Keratinocyte (primary cell): ENCODE measurements at regions not wholly inside any gene's neighbourhood (a gene's known extent, or its start where the extent isn't known, plus 50 kb on each side); places are given as distances from the start of the nearest gene placed in this dataset.

ENCODE experiments used
- DNase-seq: peaks from one replicate; pipeline ENCODE4 v3.0.0-alpha.2; 2011; ENCODE audit warnings: low read depth, missing footprints, low spot score
- FAIRE-seq: peaks from 2 replicates; lab custom pipeline; 2011; peaks lifted over from hg19 to GRCh38; lab: Jason Lieb, UNC
- H2AFZ ChIP-seq: 2 replicates; pipeline ENCODE4 v1.6.0; 2012; ENCODE audit warnings: low read length, control low read depth, inconsistent platforms; ENCODE audit not compliant: control insufficient read depth
- H3K27ac ChIP-seq: 2 replicates; pipeline ENCODE4 v1.5.1; 2011; ENCODE audit warnings: low read length; ENCODE audit not compliant: control insufficient read depth, insufficient read depth
- H3K27me3 ChIP-seq: 3 replicates; pipeline ENCODE4 v1.6.0; 2011; ENCODE audit warnings: low read length; ENCODE audit not compliant: control insufficient read depth, insufficient read depth; ENCODE audit errors: extremely low read depth
- H3K36me3 ChIP-seq, 2 experiments: 2 replicates in 1 of 2; 3 replicates in 1 of 2; pipeline ENCODE4 v1.5.1; 2011; ENCODE audit warnings: low read length in 2 of 2, mild to moderate bottlenecking in 1 of 2; ENCODE audit not compliant: control insufficient read depth in 2 of 2, insufficient read depth in 2 of 2; ENCODE audit errors: extremely low read depth in 1 of 2
- H3K4me1 ChIP-seq: 3 replicates; pipeline ENCODE4 v1.5.1; 2011; ENCODE audit warnings: low read length; ENCODE audit not compliant: control insufficient read depth, insufficient read depth; ENCODE audit errors: extremely low read depth
- H3K4me2 ChIP-seq: 3 replicates; pipeline ENCODE4 v1.6.0; 2011; ENCODE audit warnings: low read depth, low read length; ENCODE audit not compliant: control insufficient read depth, insufficient read depth; ENCODE audit errors: extremely low read depth
- H3K4me3 ChIP-seq, 3 experiments: fragments of 200-600 bp in 1 of 3; sonication (generic) in 1 of 3; 2 replicates in 2 of 3; 3 replicates in 1 of 3; pipeline ENCODE4 v1.5.1; 2011 to 2016; ENCODE audit warnings: low read length in 3 of 3, mild to moderate bottlenecking in 3 of 3, control low read depth in 2 of 3, inconsistent platforms in 1 of 3, low read depth in 1 of 3, mixed read lengths in 1 of 3, mixed run types in 1 of 3, moderate library complexity in 1 of 3; ENCODE audit not compliant: control insufficient read depth in 2 of 3, insufficient read depth in 2 of 3; ENCODE audit errors: extremely low read depth in 1 of 3
- H3K79me2 ChIP-seq: 2 replicates; pipeline ENCODE4 v1.6.0; 2012; ENCODE audit warnings: low read length; ENCODE audit not compliant: control insufficient read depth, insufficient read depth
- H3K9ac ChIP-seq: 3 replicates; pipeline ENCODE4 v1.6.0; 2011; ENCODE audit warnings: low read length; ENCODE audit not compliant: control insufficient read depth, insufficient read depth; ENCODE audit errors: extremely low read depth
- H3K9me1 ChIP-seq: 3 replicates; pipeline ENCODE4 v1.6.0; 2011; ENCODE audit warnings: low read length; ENCODE audit not compliant: control insufficient read depth, insufficient read depth; ENCODE audit errors: extremely low read depth
- H3K9me3 ChIP-seq: 2 replicates; pipeline ENCODE4 v1.5.1; 2012; ENCODE audit warnings: low read depth, low read length; ENCODE audit not compliant: control insufficient read depth
- H4K20me1 ChIP-seq: 3 replicates; pipeline ENCODE4 v1.6.0; 2011; ENCODE audit warnings: low read length; ENCODE audit not compliant: control insufficient read depth, insufficient read depth; ENCODE audit errors: extremely low read depth
- EZH2 ChIP-seq: IDR thresholded peaks from one replicate; pipeline ENCODE4 v1.6.1; 2012; ENCODE audit warnings: inconsistent platforms, mild to moderate bottlenecking, low read length, moderate library complexity
- dilution Hi-C: fragments of 300-500 bp; cut with MboI; formaldehyde crosslinking; loops from one replicate; pipeline ENCODE4 v1.7.0; 2020; ENCODE audit warnings: low sequenced_read_pairs; ENCODE audit not compliant: extremely low pct_ligation_motif_present
- TF ChIP-seq, protein P1 (sequence below), 3 experiments: IDR thresholded peaks in 1 of 3; conservative IDR thresholded peaks in 1 of 3; optimal IDR thresholded peaks in 1 of 3; 2 replicates in 2 of 3; 3 replicates in 1 of 3; pipeline versions ENCODE3 to v1.5.1; 2011; ENCODE audit warnings: low read length in 3 of 3, mild to moderate bottlenecking in 3 of 3, moderate library complexity in 2 of 3, control low read depth in 1 of 3, inconsistent platforms in 1 of 3; ENCODE audit not compliant: insufficient read depth in 2 of 3; ENCODE audit errors: extremely low read depth in 1 of 3

DNA sequence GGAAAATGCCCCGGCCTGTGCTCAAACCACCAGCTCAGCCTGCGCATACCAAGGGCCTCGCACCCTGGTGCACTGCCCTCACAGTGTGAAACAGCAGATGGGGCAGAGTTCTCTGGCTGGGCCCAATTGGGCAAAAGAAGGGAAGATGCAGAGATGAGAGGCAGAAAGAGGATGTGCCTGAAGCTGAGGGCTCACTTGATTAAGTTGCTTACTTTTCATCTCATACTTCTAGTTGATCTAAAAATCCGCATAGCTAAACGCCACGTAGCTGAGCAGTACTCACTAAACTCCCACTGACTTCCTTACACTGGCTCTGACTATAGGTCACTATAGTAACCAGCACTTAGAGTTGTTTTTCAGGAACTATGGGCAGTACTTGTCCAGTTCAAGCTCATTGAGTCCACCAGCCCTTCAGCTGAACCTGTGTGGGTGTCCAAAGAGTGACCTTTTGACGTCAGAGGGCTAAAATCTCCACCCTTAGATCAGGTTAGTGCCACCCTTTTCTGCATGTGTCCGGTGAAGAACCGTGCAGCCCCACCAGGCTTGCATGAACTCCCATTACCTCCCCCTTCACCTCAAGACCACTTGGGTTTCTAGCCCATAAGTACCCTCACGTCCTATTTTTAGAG, 215.2 kb downstream of the AUH start:
- H3K9me3 ChIP-seq = no peaks in the 10 kb centered on the region
- H2AFZ ChIP-seq = no peak overlapping the region
- peaks cover 4% of the 10 kb centered on the region for H3K4me1 ChIP-seq
- dilution Hi-C loops = no loop called here
- TF ChIP-seq, protein P1, sequence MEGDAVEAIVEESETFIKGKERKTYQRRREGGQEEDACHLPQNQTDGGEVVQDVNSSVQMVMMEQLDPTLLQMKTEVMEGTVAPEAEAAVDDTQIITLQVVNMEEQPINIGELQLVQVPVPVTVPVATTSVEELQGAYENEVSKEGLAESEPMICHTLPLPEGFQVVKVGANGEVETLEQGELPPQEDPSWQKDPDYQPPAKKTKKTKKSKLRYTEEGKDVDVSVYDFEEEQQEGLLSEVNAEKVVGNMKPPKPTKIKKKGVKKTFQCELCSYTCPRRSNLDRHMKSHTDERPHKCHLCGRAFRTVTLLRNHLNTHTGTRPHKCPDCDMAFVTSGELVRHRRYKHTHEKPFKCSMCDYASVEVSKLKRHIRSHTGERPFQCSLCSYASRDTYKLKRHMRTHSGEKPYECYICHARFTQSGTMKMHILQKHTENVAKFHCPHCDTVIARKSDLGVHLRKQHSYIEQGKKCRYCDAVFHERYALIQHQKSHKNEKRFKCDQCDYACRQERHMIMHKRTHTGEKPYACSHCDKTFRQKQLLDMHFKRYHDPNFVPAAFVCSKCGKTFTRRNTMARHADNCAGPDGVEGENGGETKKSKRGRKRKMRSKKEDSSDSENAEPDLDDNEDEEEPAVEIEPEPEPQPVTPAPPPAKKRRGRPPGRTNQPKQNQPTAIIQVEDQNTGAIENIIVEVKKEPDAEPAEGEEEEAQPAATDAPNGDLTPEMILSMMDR (optimal IDR thresholded peaks at IDR 0.05 in 1 of 3, IDR thresholded peaks at IDR 0.05 in 1 of 3, conservative IDR thresholded peaks at IDR 0.05 in 1 of 3; ENCODE audit: extremely low read depth in 1 of 3, insufficient read depth in 2 of 3, low read length in 3 of 3) = no peak
- TF ChIP-seq EZH2 = no peak
- no peaks in the 10 kb centered on the region for H3K27me3 ChIP-seq
- H3K9me1 ChIP-seq = no peaks in the 10 kb centered on the region
- no peak overlapping the region for H3K9ac ChIP-seq
- FAIRE-seq = no peak
- H3K27ac ChIP-seq = no peak overlapping the region
- no peaks in the 10 kb centered on the region for H4K20me1 ChIP-seq
- no peaks in the 10 kb centered on the region for H3K79me2 ChIP-seq
- no peak overlapping the region for H3K4me2 ChIP-seq
- H3K36me3 ChIP-seq = no peaks in the 10 kb centered on the region
- H3K4me3 ChIP-seq = no peak overlapping the region
- DNase-seq = no peak

DNA sequence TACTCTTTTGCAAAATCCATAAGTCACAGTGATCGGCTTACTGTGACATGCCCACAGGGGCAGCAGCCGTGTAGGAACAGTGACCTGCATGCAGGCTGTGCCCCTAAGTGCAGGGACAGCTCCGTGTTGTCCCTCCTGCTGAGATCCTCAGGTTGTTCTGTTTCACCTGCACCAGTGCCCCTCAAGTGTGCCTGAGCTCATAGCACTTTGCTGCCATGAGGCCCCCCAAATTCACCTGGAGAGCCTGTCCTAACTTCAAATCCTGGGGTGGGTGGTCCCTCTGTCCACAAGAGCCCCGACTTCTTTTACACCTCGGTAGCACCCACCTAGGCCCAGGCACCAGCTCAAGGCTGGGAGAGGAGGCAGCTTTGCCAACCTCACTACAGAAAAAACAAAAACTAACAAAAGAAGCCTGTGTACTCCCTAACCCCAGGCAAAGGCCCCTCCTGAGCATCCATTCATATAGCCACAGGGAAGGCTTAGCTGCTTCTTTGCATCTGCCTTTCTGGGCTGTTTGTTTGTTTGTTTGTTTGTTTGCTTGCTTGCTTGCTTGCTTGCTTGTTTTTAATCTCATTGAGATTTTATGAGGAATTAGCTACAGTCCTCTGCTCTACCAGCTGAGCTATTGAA, 214.5 kb downstream of the AUH start:
- H3K9me3 ChIP-seq = no peaks in the 10 kb centered on the region
- no peaks in the 10 kb centered on the region for H3K9me1 ChIP-seq
- no peaks in the 10 kb centered on the region for H3K79me2 ChIP-seq
- DNase-seq (no peak), FAIRE-seq (no peak)
- no peak overlapping the region for H3K4me2 ChIP-seq
- no peak overlapping the region for H2AFZ ChIP-seq
- H3K27me3 ChIP-seq = no peaks in the 10 kb centered on the region
- H3K4me3 ChIP-seq = no peak overlapping the region
- no peaks in the 10 kb centered on the region for H4K20me1 ChIP-seq
- peaks cover 4% of the 10 kb centered on the region for H3K4me1 ChIP-seq
- H3K9ac ChIP-seq = no peak overlapping the region
- no peak overlapping the region for H3K27ac ChIP-seq
- no peaks in the 10 kb centered on the region for H3K36me3 ChIP-seq
- no peak for TF ChIP-seq EZH2
- TF ChIP-seq, protein P1 (optimal IDR thresholded peaks at IDR 0.05 in 1 of 3, IDR thresholded peaks at IDR 0.05 in 1 of 3, conservative IDR thresholded peaks at IDR 0.05 in 1 of 3; ENCODE audit: extremely low read depth in 1 of 3, insufficient read depth in 2 of 3, low read length in 3 of 3) = no peak
- dilution Hi-C loops = no loop called here
